Mucosa of gallbladder (tissue), 1 donor: ENCODE measurements at regions not wholly inside any gene's neighbourhood (a gene's known extent, or its start where the extent isn't known, plus 50 kb on each side); places are given as distances from the start of the nearest gene placed in this dataset.

ENCODE experiments used
- DNase-seq: peaks from one replicate; pipeline ENCODE4 v3.0.0-alpha.2; 2020; ENCODE audit warnings: low spot score
- donor health status: DM: no; HTN: no; CAD: no.

DNA sequence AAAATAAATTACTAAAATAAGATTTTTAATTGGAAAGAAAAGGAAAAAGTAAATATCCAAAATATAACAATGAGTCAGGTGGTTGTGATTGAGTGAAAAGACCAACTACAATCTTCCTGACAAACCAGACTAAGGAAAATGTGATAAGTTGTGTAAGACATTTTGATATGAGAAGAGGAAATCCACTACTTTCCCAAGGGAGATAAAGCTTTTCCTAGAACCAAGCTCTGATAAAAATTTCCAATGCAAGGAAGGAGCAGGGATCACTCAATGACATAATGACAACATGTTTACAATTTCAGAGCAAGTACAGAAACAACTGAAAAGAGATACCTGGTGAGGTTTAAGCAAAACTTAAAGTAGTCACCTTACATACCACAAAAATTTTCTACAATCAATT lies 305.1 kb upstream of the RASGEF1B start:
- no peak for DNase-seq

DNA sequence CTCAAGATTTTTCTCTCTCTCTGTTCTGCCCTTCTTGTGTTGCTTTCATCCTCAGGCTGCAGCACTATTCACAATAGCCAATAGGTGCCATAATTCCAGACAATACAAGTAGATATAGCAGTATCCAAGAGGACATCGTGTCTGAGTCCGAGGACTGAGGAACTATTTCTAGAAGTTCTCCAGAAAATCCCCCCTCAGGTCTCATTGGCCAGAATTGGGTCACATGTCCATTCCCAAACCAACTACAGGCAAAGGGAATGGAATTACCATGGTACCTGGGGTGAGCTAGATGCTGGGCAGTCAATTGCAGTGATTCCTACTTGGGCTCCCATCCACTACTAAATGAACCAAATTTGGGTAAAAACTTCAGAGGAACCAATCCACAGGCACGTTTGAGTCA lies 301.9 kb upstream of the RASGEF1B start:
- no peak for DNase-seq

DNA sequence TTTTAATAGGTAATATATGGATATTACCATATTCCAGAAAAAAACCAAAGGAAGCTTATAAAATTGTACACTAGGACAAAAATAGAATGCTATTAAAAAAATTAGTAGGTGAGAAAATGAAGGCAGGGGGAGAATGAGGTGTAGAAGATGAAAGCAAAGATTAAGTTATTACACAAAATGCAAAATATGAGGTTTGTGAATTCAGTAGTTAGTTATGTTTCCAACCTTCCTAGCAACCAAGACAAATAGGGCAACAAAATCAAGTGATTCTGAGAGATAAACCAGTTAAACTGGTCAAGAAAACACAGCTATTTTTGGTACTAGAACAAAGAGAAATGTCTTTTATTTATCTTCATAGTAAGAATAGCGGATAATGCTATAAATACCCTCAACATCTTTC lies 300.0 kb upstream of the RASGEF1B start:
- DNase-seq = no peak

DNA sequence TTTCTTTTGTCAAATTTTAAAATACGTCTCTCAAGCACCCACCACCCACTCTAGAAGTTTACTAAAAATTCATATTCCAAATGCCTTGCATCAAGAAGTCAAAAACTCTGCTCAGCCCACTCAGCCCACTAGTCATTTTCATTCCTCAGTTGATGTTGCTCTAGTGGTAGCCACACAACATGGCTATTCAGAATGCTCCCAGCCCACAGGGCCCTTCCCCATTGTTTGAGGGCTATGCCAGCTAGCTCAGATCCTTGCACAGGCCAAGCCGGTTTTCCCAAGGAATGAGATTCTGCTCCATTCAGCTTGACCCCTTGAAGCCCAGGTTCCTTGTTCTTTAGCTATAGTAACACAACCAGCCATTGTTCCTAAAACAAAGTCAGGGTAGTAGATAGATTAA lies 297.5 kb upstream of the RASGEF1B start:
- DNase-seq = no peak

DNA sequence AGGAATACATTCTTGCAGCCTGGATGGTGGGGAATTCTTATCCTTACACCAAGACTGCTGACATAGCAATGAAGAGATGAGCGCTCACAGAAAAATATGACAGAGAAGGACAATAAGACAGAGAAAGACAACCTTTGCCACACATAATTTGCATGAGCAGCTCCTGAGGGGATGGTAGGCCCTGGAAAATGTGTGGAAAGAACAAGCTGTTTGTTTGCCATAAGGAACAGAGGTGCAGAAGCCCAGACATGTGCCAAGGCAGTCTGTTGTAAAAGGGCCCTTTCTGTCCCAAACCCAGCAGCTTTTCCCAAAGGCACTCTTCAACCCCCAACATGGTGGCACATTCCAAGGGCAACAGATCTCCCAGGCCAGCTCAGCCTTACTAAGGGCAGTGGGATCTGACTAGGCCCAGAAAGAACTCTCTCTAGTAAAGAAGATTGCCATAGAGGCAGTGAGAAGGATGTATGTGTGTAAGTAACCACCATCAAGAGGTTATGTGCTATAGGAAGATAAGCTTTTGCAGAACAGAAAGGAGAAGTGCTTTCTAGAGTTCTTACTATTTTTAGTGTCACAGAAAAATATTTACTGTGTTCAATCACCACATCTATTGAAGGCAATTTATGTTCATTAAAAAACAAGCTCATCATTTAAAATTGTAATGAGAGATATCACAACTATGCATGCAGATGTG lies 287.0 kb upstream of the RASGEF1B start:
- DNase-seq = no peak

DNA sequence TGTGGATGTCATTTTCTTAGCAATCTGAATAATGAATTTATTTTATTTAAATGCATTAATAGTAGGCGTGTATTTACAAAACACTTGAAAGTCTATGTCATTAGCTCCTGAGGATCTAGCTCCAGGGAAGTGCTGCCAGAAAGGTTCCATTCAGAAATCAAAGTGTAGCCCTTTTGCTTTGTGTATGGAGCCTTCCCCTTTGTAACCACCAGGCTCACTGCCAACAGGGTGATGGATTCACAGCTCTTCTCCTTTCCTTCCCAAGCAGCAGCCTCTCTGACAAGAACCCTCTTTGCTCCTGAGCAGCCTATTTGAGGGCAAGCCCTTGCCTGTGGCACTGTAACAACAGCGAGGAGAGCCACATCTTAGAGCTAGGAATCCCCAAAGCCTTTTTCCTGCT lies 286.0 kb upstream of the RASGEF1B start:
- DNase-seq = peak; percentile 17

DNA sequence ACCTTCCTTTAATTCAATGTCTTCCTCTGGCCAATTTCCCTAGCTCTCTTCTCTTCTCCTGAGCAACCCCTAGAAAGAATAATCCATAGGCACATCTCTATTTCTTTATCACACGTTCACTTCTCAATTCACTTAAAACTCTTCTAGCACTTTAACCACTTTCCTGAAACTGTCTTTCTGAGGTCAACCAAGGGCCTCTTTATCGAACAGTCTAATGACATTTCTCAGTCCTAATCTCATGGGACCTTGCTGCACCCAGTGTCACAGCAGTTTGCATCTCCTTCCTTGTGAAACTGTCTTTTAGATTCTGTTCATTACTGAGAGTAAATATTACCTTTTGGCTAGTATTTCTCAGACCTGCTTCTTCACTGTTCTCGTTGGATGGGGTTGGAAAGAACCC lies 285.3 kb upstream of the RASGEF1B start:
- no peak for DNase-seq

DNA sequence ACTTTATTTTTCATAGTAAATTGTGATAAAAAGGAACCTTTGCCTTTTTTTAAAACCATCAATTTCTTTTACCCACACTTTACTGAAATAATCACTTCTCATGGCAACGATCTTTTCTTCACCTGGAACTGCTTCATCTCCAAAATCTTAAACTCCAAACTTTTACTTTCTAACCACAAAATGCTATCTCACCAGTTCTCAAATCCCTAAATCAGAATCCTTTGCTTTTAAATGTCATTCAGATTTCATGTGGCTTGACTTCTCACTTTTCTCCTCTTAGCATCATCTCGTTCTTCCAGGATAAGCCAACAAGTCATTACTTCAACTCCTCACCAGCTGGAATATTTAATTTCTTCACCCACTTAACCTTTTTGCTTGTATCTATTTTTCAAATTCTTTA lies 284.3 kb upstream of the RASGEF1B start:
- DNase-seq = no peak

DNA sequence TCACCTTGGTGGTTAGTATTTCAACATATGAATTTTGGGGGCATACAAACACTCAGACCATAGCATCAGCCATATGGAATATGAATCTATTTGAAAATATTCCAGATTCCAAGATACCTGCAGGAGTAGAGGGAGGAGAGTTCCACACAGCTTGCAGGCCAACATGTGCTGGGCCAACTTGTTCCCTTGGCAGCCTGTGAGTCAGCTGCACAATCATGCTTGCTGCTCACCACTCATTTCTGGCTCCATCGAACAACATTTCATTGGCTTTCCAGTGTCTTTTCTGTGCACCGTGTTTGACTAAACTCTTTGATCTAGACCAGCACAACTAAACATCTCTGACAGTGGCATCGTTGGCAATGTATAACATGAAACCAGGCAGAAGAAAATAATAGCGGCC lies 282.5 kb upstream of the RASGEF1B start:
- DNase-seq = no peak

DNA sequence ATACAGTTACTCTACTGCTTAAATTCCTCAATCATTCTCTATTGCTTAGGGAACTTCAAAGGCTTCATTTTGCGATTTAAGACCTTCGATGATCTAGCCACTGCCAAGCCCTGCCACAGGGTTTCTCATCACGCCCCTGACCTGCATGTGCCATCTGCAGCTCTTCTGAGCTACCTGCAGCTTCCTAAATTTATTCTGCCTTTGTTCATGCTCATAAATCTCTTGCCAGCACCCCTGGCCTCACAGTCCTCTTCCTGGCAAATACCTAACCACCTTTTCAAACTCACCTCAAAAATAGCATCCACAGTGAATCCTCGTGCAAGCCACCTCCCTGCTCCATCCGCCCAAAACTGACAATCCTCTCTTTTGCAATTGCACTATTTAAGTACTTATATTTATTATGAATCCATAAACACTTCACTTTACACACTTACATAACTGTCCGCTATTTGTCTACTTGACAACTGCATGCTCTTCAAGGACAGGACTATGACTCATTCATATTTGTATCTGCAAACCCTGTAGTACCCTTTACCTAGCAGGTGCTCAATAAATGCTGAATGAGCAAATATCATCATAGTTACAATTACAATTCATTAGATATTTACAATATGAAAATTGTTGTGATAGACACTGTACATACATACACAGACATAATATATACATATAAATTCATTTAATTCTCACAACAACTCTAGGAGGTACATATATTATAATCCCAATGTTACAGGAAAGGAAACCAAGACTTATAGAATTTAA lies 280.0 kb upstream of the RASGEF1B start:
- DNase-seq = no peak

DNA sequence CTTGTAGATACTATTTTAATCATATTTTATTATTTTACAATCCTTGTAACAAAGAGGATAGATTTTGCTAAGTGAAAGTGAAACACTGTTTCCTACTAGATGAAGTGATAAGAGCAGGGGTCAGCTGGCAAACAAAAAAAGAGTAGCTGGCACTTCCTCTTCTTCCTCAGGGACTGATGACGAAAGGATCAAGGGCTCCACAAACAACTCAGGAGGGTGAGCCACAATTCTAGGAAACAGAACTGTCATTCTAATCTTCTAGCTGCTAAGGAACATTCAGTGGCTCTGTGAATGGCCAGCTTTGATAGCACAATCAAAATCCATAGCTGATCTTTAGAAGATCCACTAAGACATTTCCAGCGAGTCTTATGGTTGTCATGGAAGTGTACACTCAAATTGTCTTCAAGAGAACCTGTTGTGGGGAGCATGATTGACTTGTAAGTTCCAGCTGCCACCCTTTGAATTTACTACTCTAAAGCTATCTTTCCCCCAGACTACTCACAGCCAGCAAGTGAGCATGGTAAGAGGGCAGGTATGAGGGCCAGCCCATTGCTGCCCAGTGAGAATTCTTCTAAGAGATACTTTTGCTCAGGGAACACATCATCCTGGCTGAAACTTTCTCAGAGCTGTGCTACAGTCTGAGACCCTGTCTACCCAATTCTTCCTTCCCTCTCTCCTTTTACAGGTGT lies 275.7 kb upstream of the RASGEF1B start:
- DNase-seq = peak; percentile 51

DNA sequence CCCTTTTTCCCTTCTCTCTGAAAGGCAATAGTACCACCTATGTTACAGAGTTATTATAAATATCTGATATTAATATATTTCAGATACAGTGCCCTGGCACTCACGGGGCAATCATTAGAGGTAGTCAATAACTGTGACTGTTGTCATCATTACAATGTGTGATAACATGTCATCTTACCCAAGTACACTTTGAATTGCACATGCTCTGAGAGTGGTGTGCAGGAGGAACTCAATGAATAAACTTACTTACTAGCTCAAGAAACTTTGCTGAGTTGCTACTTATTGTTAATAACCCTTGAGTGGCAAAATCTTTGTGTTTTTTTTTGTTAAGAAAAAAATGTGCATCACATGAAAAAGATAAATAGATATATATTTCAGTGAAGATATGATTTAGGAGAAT lies 275.1 kb upstream of the RASGEF1B start:
- DNase-seq = no peak

DNA sequence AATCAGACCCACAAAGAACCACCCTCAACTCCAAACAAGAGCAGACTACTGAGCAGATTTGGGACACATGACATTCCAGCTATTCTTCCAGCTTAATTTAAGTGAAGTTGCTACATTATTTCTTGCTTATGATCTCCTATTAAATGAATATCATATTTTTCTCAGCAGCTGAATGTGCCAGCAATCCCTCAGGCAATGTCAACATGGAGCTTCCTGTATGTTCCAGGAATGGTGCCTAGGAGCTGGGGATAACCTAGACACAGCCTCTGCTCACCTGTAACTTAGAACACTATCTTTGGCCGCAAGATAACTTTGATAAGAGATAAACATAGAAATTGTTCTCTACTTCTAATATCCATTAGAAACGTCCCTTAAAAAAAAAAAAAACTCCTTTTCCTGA lies 274.4 kb upstream of the RASGEF1B start:
- DNase-seq = no peak

DNA sequence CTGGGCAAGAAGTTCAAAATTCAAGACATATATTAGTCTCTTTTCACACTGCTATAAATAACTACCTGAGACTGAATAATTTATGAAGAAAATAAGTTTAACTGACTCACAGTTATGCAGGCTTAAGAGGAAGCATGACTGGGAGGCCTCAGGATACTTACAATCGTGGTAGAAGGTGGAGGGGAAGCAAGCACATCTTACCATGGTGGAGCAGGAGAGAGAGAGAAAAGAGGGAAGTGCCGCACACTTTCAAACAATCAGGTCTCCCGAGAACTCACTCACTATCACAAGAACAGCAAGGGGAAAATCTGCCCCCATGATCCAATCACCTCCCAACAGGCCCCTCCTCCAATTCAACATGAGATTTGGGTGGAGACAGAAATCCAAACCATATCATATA lies 273.3 kb upstream of the RASGEF1B start:
- DNase-seq = no peak

DNA sequence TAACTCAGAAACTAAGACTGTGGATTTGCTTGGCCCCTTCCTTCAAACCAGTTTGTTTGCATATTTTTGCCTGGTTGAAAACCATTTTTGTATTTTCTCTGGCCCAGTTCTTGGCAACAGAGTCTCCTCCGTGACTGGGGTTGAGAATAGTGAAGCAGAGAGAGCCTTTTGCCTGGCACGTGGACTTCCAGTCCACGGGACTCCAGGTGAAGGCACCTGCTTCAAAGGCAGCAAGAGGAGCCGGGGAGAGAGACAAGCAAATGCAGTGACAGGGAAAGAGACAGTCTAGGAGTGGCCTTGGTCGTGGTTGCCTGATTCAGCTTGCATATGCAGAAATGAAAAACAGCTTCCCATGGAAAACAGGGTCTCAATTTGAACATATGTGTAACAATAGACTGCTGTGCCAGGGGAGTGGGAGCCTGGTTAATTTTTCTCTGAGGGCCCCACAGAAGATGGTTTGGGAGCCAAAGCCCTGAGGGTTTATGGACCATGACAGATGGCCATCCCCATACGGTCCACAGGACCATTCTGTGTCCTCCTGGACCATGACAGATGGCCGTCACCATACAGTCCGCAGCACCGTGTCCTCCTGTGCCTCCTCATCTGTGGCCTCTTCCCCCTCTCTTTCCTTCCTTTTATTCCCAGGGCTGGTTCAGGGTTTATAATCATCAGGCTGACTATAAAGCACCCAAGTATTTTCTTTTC lies 272.2 kb upstream of the RASGEF1B start:
- no peak for DNase-seq

DNA sequence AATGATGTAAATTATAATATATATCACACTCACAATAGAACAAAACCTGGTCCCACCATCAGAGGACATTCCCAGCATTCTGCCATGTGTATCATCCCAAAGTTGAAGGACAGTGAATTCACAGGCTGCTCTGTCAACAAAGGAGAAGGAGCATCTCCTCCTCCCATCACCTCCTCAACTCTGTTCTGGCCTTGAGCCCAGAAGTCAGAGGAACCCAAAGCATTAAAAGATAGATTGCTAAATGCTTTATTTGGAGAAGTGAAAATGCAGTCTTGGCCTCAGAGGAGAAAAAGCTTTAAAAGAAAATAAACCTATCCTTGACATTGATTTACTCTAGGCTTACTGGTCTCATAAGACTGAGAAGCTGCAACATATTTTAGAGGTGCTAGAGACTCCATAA lies 268.8 kb upstream of the RASGEF1B start:
- peak; percentile 25 for DNase-seq

DNA sequence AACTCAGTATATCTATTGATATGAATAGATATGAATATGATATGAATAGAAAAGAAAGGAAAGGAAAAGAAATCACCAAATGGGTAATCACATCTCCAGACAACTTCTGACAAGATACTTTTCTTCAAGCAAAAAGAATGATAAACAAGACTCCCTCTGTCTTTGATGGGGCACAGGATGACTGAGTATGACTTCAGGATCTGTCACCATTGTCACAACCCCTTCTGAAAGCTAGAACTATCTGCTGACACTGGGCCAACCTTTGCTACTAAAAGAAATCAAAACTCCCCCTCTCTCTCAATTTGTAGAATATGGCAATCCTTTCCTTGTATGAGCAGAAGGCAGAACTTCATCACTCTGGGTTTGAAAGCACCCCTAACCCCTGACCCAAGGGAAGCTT lies 267.2 kb upstream of the RASGEF1B start:
- DNase-seq = no peak

DNA sequence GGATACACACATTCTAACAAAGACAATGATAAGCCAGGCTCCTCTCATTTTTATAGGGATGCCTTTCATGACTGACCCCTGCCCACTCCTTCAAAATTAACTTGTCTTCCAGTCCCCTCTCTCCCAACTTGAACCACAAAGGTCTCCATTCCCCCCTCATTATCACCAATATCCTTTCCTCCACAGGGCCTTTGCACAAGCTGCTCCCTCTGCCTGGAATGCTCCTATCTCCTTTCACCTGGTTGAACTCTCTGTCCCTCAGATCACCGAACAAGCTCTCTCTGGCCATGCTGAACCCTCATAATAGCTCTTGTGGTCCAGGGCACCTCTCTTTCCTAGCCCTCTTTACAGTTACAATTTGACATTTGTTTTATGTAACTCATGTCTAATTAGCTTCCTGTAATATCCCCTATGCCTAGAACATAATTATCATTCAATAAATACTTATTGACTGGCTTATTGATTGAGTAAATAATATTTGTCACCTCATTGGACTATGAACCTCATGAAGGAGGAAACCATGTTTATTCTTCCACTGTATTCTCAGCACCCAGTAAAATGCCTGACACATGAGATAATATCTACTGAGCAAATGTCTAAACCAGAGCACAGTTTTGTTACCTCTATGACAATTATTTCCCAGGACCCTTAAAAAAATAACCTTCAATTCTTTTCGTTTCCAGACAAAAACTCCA lies 266.3 kb upstream of the RASGEF1B start:
- no peak for DNase-seq

DNA sequence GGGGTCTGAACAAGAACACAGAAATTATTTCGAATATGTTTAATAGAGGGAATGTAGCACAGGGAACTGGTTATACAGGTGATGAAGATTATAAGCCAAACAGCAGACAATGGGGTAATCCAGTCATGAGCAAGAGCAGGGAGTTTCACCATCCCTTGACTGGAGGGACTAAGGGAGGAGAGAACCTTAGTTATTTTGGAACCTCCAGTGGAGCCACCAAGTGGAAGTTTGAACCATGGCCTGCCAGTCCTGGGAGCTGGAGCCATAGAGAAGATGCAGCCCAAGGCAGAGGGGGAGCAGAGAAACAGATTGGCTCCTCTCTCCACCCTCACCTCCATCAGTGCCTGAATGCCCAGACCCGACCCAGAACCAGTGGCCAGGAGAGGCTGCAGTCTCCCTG lies 264.6 kb upstream of the RASGEF1B start:
- no peak for DNase-seq

DNA sequence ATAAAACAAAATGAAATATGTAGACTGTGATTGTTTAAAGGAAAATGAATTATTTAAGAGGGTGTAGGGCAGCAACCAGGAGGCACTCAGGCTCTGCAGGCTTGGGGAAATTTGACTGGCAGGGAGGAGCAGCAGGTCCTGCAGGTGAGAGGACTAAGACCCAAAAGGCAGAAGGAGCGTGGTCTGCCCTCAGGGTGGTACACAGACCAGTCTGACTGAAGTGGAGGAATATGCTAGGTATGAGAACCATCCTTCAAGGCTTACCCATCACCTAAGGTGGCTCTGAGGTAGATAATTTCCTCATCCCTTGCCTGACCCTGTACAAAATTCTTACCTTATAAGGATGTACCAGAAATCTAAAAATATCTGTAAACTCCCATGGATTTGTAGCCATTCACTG lies 261.3 kb upstream of the RASGEF1B start:
- DNase-seq = no peak

DNA sequence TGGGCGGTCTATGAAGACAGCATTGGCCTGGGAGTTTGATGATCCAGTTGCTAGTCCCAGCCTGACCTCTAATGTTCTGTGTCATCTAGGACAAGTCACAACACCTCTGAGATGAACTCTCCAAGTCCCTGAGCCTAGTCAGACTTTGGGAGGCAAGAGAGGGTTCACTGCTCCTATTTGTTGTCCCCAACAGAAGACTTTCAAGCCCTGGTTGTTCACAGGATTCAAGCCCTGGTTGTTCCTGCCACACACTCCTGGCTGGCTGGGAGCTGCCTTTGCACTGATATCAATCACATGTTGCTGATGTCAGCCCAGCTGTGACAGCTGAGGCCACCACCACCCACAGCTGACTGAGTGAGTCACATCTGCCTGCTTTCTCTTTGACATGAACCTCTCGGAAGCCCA lies 253.2 kb upstream of the RASGEF1B start:
- DNase-seq = peak; percentile 63
